Small intestine (tissue), 7 donors: ENCODE measurements at regions not wholly inside any gene's neighbourhood (a gene's known extent, or its start where the extent isn't known, plus 50 kb on each side); places are given as distances from the start of the nearest gene placed in this dataset.
A peak's percentile ranks its signal among the peaks of the same experiment; 100 is the strongest.
"Not testable (repeated sequence)": the region's sequence is repeated elsewhere in the genome, so short reads cannot be mapped to it uniquely, and the experiment has no call there.

Experiments used
- DNase-seq, 2 donors: peaks; one replicate each; pipeline versions ENCODE4 v3.0.0 to v3.0.0-alpha.2; 2013
- FAIRE-seq: peaks from 2 replicates; lab custom pipeline; 2012; peaks lifted over from hg19 to GRCh38; lab: Jason Lieb, UNC
- H3K27ac ChIP-seq, 3 donors: one replicate each; pipeline ENCODE4 v1.5.1; 2013; ENCODE audit warnings: low read length in 2 of 3, mild to moderate bottlenecking in 2 of 3, control low read depth in 1 of 3, inconsistent platforms in 1 of 3, low read depth in 1 of 3, moderate library complexity in 1 of 3
- H3K27me3 ChIP-seq, 3 donors: one replicate each; pipeline ENCODE4 v1.6.1; 2013; ENCODE audit warnings: low read length in 3 of 3, inconsistent platforms in 1 of 3; ENCODE audit not compliant: control insufficient read depth in 3 of 3, insufficient read depth in 3 of 3
- H3K36me3 ChIP-seq, 3 donors: one replicate each; pipeline ENCODE4 v1.6.1; 2013; ENCODE audit warnings: low read length in 3 of 3, inconsistent platforms in 1 of 3, low read depth in 1 of 3, mild to moderate bottlenecking in 1 of 3, moderate library complexity in 1 of 3; ENCODE audit not compliant: control insufficient read depth in 3 of 3, insufficient read depth in 2 of 3
- H3K4me1 ChIP-seq, 3 donors: one replicate each; pipeline ENCODE4 v1.6.1; 2013; ENCODE audit warnings: low read length in 2 of 3, inconsistent platforms in 1 of 3, low read depth in 1 of 3, mild to moderate bottlenecking in 1 of 3, moderate library complexity in 1 of 3; ENCODE audit not compliant: control insufficient read depth in 3 of 3, insufficient read depth in 2 of 3
- H3K4me3 ChIP-seq, 3 donors: one replicate each; pipeline ENCODE4 v1.5.1; 2013; ENCODE audit warnings: low read length in 3 of 3, control low read depth in 1 of 3, inconsistent platforms in 1 of 3, low read depth in 1 of 3, mild to moderate bottlenecking in 1 of 3, moderate library complexity in 1 of 3
- H3K9me3 ChIP-seq, 2 donors: one replicate each; pipeline ENCODE4 v1.6.1; 2013; ENCODE audit warnings: low read depth in 1 of 2, low read length in 1 of 2; ENCODE audit not compliant: control insufficient read depth in 2 of 2, insufficient read depth in 1 of 2
- WGBS, 3 donors: extraction: QIAGEN DNeasy Blood & Tissue Kit; methylation state at CpG; one replicate each; pipeline ENCODE4 v1.1.7; 2013; 5-methylcytosine and 5-hydroxymethylcytosine counted together
- donor health status: healthy with polysubstance abuse.
- donor health status: control.
- donor health status: control.
- donor health status: Bipolar disorder and iron deficiency.
- donor health status: healthy.

DNA sequence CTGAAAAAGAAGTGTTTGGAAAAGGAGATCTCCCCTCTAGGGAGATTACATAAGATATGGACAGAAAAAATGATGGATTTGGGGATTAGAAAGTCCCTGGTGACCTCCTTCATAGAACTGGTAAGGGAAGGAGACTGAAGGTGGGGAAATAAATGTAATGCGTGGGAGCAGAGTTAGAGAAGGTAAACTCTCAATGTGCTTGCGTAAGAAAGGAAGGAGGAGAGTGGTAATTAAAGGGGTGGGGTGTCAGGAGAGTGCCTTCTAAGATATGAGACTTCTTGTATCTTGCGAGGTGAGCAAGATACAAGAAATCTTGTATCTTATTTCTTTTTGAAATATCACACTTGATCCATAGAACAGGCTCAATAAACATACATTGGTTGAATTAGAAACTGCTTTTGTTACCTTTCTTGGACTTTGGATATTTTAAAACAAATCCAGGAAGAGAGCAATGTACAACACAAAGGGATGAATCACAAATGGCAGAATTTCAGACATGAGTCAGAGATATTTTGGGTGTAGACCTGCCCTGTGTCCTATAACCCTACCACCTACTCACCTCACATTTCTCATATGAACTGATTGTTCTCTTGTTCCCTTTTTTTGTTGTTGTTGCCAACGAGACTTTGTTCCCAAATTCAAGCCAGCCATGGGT is 342.4 kb downstream of the INSIG2 start:
- no peak overlapping the region for H3K4me3 ChIP-seq
- H3K27ac ChIP-seq: no peak overlapping the region
- 13 to 50% (median 19%) methylated on average over 4 of the region's 4 CpGs for WGBS, 3 donors
- FAIRE-seq (no peak), DNase-seq (peak in 1 of 2 donors; percentile 46)
- no peaks in the 10 kb centered on the region for H3K36me3 ChIP-seq
- H3K4me1 ChIP-seq: no peaks in the 10 kb centered on the region
- no peaks in the 10 kb centered on the region for H3K9me3 ChIP-seq
- peaks cover 0 to 3% (median 0%) of the 10 kb centered on the region in 3 donors for H3K27me3 ChIP-seq

- Histone ChIP-seq H3K9me3 (no peaks in the 10 kb centered on the region), H3K36me3 (no peaks in the 10 kb centered on the region), H3K4me3 (no peak overlapping the region), H3K27me3 (peaks cover 0 to 3% (median 2%) of the 10 kb centered on the region in 3 donors), H3K4me1 (no peaks in the 10 kb centered on the region), H3K27ac (no peak overlapping the region)
- FAIRE-seq: no peak
- no peak for DNase-seq
- 71 to 82% (median 78%) methylated on average over 5 of the region's 5 CpGs for WGBS, 3 donors
Observed at GRCh38 chr2:118425191-118425590, 336.9 kb downstream of the INSIG2 start.

- DNase-seq (no peak), FAIRE-seq (no peak)
- Histone ChIP-seq H3K9me3 (no peaks in the 10 kb centered on the region), H3K4me3 (no peak overlapping the region), H3K27me3 (peaks cover 0 to 3% (median 2%) of the 10 kb centered on the region in 3 donors), H3K4me1 (no peaks in the 10 kb centered on the region), H3K27ac (no peak overlapping the region), H3K36me3 (no peaks in the 10 kb centered on the region)
- 78 to 80% (median 80%) methylated on average over 4 of the region's 4 CpGs for WGBS, 3 donors
Observed at GRCh38 chr2:118423776-118424175, 335.5 kb downstream of the INSIG2 start.

DNA sequence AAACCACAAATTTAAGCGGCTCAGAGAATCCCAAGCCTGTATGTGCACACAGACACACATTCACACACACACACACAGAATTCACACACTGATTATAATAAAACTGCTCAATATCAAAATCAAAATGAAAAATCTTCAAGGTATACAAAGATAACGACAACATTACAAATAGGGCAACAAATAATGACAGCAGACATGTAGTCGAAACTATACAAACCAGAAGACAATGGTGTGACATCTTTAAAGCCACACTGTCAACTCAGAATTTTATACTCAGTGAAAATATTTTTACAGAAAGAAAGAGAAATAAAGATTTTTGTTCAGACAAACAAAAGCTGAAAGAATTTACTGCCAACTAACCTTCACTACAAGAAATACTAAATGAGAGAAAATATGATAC is 333.4 kb downstream of the INSIG2 start:
- WGBS, 3 donors: 88 to 90% (median 89%) methylated on average over 3 of the region's 3 CpGs
- no peaks in the 10 kb centered on the region for H3K4me1 ChIP-seq
- no peak overlapping the region for H3K4me3 ChIP-seq
- H3K9me3 ChIP-seq: no peaks in the 10 kb centered on the region
- H3K27ac ChIP-seq: no peak overlapping the region
- DNase-seq (no peak), FAIRE-seq (no peak)
- no peaks in the 10 kb centered on the region for H3K36me3 ChIP-seq
- peaks cover 0 to 5% (median 2%) of the 10 kb centered on the region in 3 donors for H3K27me3 ChIP-seq

DNA sequence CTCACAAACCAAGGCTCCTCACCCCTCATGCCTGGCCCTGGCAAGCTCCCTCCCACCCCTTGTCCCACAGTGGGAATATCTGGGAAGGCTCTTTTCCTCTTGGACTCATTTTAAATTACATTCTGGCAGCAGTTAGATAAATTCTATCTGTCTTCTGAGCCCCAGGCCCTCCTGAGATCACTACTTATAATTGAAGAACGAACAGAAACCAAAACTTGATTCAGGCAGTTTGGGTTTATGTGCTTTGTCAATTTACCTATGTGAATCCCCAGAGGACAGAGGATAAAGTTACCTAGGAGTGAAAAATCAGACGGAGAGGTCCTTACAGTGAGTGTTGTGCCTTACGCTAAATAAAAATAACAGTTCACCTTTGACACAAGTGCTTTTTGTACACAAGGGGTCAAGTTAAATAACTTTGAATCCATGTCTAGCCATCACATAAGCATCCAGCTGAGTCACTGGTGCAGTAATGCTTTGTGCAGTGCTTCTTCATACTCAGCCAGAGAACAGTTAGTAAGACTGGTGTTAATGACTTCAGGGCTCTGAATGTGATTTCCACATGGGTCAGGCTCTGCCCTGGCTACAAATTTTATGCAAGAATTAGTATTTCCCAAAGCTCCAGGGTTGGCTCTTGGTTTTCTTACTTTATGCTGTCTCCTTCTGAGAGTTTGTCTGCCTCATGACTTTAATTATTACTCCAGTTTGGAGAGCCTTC is 329.3 kb downstream of the INSIG2 start:
- WGBS, 3 donors: 73 to 83% (median 80%) methylated on average over 3 of the region's 3 CpGs
- FAIRE-seq: no peak
- no peak for DNase-seq

DNA sequence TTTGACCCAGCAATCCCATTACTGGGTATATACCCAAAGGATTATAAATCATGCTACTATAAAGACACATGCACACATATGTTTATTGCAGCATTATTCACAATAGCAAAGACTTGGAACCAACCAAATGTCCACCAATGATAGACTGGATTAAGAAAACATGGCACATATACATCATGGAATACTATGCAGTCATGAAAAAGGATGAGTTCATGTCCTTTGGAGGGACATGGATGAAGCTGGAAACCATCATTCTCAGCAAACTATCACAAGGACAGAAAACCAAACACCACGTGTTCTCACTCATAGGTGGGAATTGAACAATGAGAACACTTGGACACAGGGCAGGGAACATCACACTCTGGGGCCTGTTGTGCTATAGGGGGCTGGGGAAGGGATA is 326.9 kb downstream of the INSIG2 start:
- H3K9me3 ChIP-seq, H3K4me1 ChIP-seq, H3K27me3 ChIP-seq, FAIRE-seq, H3K36me3 ChIP-seq, DNase-seq, H3K4me3 ChIP-seq, H3K27ac ChIP-seq: not testable (repeated sequence)
- WGBS, 3 donors: 60 to 96% (median 71%) methylated on average over 1 of the region's 1 CpG

More for the DNA sequence above, 329.3 kb downstream of the INSIG2 start:
- no peaks in the 10 kb centered on the region for H3K9me3 ChIP-seq
- H3K4me3 ChIP-seq: no peak overlapping the region
- H3K27me3 ChIP-seq: peaks cover 0 to 2% (median 0%) of the 10 kb centered on the region in 3 donors
- no peaks in the 10 kb centered on the region for H3K4me1 ChIP-seq
- no peaks in the 10 kb centered on the region for H3K36me3 ChIP-seq
- no peak overlapping the region for H3K27ac ChIP-seq

DNA sequence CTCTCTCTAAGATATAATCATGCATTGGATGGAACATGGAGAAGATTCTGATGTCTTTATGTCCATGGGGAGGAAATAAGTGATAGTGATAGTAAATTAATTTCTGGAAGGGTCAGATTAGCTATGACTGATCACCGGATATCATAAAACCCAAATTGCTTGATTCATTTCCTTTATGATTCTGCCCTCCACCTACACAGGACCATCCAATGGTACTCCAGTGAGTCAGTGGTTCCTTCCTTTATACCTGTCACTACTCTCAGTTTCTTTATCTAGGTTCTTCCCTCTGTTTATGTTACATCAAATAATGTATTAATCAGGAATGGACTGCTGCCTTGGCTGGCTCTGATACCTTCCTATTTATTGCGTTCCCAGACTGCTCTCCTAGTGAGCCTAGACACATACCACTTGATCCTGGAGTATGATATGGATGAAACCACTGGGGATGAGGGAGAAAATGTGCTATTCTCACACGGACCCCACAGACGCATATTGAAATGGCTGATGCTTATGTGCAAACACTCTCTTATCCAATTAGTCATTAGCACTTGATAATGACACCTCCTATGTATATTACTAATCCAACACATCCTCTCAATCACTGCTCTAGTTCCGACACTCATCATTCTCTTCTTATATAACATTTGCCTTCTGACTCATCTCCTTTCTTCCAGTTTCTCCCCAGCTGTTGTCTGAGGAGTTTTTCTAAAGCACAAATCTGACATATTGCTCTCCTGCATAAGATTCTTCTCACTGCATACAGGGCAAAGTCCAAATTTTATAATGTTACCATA is 315.6 kb downstream of the INSIG2 start:
- no peaks in the 10 kb centered on the region for H3K4me1 ChIP-seq
- no peaks in the 10 kb centered on the region for H3K9me3 ChIP-seq
- no peak overlapping the region for H3K27ac ChIP-seq
- no peaks in the 10 kb centered on the region for H3K27me3 ChIP-seq
- DNase-seq (no peak), FAIRE-seq (no peak)
- no peak overlapping the region for H3K4me3 ChIP-seq
- no peaks in the 10 kb centered on the region for H3K36me3 ChIP-seq
- WGBS, 3 donors: 30 to 63% (median 39%) methylated on average over 5 of the region's 5 CpGs

DNA sequence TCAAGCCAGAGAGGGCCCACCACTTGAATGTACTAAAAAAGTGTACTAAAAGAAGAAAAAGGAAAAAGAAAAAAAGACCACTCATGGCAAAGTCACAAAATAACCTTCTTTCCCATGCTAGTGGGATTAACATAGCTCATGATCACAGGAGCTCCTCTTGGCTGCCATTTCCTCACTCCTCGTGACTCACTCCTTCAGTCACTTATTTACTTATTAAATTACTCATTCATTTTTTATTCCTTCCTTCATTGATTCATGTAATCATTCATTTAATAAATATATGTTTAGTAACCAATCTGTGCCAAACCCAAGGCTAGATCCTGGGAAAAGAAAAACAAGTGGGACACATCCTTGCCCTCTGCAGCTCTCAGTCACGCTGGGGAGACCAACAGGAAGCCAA is 300.5 kb downstream of the INSIG2 start:
- H3K27ac ChIP-seq: no peak overlapping the region
- H3K36me3 ChIP-seq: no peaks in the 10 kb centered on the region
- no peak for FAIRE-seq
- H3K27me3 ChIP-seq: peaks cover 0 to 3% (median 0%) of the 10 kb centered on the region in 3 donors
- WGBS, 3 donors: 47 to 70% (median 63%) methylated on average over 2 of the region's 2 CpGs
- H3K4me1 ChIP-seq: no peaks in the 10 kb centered on the region
- no peak overlapping the region for H3K4me3 ChIP-seq
- no peak for DNase-seq
- H3K9me3 ChIP-seq: no peaks in the 10 kb centered on the region
